ENCODE measurements at regions not wholly inside any gene's neighbourhood (a gene's known extent, or its start where the extent isn't known, plus 50 kb on each side); places are given as distances from the start of the nearest gene placed in this dataset.

GRCh38 chr2:43159797-43160196, 66.6 kb downstream of the ZFP36L2 start:
- no peak for TF ChIP-seq CTCF (conservative IDR thresholded peaks at IDR 0.05; ENCODE audit: low read depth, low read length)
- no peak for TF ChIP-seq EZH2 (IDR thresholded peaks at IDR 0.05; ENCODE audit: borderline replicate concordance, low read depth, low read length, poor library complexity, severe bottlenecking)
